NCI-H526 (cell line): ENCODE measurements at regions not wholly inside any gene's neighbourhood (a gene's known extent, or its start where the extent isn't known, plus 50 kb on each side); places are given as distances from the start of the nearest gene placed in this dataset.
A peak's percentile ranks its signal among the peaks of the same experiment; 100 is the strongest.
"Not testable (repeated sequence)": the region's sequence is repeated elsewhere in the genome, so short reads cannot be mapped to it uniquely, and the experiment has no call there.

Source experiments
- DNase-seq, 2 experiments: peaks; one replicate each; lab custom pipeline; 2025; lab: John Stamatoyannopoulos, UW

GRCh38 chr6:105533301-105533700 is 130.4 kb upstream of the PREP start:
- no peak for DNase-seq

DNA sequence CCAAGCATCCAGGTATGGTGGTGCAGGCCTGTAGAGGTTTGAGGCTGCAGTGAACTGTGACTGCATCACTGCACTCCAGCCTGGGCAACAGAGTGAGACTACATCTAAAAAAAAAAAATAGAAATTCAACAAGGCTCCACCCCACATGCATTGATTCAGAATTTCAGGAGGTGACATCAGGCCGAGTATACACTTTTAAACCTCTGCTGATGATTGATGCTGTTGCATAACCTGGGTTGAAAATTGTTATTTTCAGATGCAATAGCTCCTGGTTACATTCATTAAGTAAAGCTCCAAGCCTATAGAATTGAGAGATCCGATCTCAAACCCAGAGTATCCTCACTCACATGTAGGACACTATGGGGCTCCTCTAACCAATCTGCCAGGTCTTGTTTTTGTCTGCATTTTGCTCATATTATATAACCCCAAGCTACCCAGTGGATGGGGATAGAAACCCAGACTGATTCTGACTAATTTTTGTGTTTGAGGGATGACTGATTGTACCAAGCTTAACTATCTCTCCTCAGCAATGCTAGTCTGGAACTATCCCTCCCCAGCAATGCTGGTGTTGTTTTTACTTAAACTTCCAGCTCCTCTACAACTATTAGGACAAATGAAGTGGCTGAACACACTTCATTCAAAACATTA is 123.5 kb upstream of the PREP start:
- no peak for DNase-seq

DNA sequence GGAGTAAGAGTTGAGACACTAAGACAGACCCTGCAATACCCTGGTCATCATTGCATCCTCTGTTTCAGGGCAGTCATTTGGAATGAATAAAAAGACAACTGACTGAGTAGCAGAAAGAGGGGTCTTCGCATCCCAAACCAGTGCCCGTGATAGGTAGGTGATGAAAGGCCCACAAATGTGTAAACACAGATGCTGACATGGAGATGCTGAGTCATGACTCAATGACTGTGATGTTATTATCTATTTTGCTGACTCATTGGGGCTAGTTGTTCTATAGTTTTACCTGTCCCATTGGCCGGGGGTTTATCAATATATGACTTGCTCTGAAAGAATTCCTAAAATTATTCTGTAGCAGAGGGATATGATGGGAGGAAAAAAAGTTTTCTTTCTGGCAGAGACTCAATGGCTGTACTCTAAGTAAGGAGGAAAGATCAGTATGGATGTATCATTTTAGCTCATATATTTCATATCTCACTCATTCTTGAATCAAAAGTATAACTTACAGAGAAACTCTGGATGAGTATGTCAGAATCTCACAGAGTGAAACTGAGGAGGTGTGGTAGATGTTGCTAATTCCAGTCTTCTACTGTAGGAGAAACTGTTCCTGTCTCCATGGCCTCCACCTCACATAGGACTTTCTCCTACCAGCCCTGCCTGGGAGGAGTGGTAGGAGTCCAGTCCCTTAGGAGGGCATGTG is 119.9 kb upstream of the PREP start:
- no peak for DNase-seq

- no peak for DNase-seq
These were observed 117.1 kb upstream of the PREP start for GRCh38 chr6:105519954-105520353.

- DNase-seq = not testable (repeated sequence)
These were observed 116.1 kb upstream of the PREP start for GRCh38 chr6:105518993-105519392.

DNA sequence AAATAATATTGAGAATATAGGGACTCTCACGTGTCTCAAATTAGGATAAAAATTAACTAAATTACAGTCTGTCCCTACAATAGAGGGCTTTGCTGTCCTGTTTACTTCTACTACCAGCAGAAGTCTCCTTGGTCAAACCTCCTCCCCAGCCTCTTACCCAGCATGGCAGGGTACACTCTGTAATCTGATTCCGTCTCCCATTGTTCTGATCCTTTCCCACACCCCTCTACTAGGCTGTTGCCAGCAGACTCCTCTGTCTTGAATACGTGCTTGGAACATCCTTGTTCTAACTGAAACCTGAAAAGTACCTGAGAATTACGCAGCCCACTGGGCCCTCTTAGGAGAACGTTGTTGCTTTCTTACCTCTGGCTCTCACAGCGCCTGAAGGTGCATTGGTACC is 112.2 kb upstream of the PREP start:
- no peak for DNase-seq

- DNase-seq = no peak
These were observed 111.4 kb upstream of the PREP start for GRCh38 chr6:105514306-105514705.

DNA sequence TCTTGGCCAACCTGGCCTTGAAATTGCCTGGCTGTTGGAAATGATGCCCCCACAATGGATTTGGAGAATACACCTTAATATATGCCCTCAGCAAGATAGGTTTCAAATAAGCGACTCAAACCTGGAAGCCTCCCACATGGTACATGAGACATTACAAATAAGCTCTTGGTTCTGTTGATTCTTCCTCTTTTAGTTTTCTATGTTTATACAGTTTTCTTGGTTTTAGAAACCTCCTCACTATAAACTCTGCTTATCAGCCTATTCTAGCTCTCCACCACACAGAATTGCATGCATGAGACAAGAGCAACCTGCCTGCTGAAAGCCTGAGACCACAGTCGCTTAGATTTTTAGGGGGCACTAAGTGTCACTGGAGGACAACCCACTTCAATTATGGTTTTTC is 108.8 kb upstream of the PREP start:
- DNase-seq = no peak

GRCh38 chr6:105510746-105511145 is 107.9 kb upstream of the PREP start:
- no peak for DNase-seq

GRCh38 chr6:105509506-105510331 is 106.8 kb upstream of the PREP start:
- peak in 1 of 2 experiments; percentile 10 for DNase-seq

- DNase-seq = no peak
These were observed 104.9 kb upstream of the PREP start for GRCh38 chr6:105507811-105508210.

GRCh38 chr6:105504706-105505105 is 101.8 kb upstream of the PREP start:
- no peak for DNase-seq

GRCh38 chr6:105503641-105504040 is 100.8 kb upstream of the PREP start:
- no peak for DNase-seq

GRCh38 chr6:105501826-105502344 is 99.0 kb upstream of the PREP start:
- DNase-seq = no peak

DNA sequence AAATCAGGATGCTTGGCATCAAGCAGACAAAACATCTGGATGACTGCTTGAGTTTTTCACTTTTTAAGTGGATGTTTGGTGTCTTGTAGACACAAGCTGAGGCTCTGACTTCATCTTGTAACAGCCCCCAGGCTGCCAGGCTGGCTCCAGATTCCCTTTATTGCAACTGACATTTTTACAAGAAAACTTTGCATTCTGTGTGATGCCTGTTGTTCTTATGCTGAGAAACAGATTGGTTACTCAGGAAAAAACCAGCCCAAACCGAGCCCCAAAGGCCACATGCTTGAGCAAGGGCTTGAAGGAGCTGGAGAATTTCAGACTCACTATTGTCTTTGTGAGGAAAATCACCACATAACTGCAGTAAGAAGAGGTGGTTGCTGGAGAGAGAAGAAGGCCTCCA is 98.4 kb upstream of the PREP start:
- DNase-seq = no peak

- DNase-seq = no peak
These were observed 97.8 kb upstream of the PREP start for GRCh38 chr6:105500693-105501092.

GRCh38 chr6:105499931-105500330 is 97.0 kb upstream of the PREP start:
- DNase-seq = no peak

DNA sequence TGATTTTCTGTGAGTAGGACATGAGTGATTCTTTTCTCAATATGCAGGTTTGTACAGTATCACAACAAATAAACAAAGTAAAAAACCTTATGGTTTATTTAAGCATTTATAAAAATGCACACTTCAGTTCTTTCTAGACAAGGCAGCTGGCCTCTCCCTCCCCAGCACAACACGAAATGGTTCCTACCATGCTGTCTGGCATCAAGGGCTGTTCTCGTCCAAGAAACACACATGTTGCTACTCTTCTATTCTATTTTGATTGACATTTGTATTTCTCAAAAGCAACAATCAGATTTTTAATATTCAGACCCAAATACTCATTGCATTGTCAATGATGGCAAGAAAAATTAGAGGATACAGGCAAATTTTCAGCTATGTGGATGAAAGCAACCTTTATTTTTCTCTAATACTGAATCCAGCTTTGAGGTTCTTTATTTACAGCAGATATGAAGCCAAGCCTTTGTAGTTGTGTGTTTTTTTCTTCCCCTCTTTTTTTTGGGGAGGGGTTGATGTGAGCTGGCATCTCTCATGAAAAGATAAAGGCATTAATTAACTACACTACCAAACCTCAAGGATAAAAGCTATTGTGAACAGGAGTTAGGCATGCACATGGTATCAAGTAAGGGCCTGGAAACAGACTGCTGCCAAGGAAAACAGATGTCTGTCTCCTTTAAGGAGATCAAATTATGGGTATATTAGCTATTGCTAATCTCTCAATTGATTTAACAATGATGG is 96.4 kb upstream of the PREP start:
- DNase-seq = no peak

DNA sequence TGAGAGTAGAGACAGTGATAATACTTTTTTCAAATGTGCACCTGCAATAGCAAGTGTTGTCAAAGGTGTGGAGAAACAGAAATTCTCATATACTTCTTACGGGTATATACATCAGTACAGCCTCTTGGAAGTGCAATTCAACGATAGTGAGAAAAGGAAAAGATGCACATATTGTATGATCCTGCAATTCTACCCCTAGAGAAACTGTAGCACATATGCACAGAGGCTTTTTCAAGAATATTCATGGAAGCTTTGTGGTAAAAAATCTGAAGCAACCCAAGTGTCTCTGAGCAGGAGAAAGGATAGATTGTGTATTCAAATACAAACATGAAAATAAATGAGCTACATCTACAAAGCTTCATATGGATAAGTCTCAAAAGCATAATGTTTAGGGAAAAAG is 94.7 kb upstream of the PREP start:
- DNase-seq = no peak

DNA sequence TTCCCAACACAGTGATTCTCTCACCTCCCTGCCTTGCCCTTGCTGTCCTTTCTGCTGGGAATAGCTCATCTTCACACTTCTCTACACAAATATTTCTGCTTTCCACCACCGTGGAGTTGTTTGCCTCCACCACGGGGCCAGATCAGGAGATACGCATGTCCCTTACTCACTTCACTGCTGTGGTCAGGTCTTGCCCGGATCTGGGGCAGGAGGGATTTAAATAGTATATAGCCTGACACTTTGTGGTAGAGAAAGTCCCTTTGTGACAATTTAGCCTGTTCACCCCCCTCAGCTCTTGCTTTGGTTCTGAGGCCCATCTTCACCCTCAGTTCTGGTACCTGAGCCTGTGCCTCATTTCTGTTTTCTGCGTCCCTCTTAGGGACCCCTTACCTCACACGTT is 92.6 kb upstream of the PREP start:
- no peak for DNase-seq

GRCh38 chr6:105494688-105495087 is 91.8 kb upstream of the PREP start:
- DNase-seq = no peak

DNA sequence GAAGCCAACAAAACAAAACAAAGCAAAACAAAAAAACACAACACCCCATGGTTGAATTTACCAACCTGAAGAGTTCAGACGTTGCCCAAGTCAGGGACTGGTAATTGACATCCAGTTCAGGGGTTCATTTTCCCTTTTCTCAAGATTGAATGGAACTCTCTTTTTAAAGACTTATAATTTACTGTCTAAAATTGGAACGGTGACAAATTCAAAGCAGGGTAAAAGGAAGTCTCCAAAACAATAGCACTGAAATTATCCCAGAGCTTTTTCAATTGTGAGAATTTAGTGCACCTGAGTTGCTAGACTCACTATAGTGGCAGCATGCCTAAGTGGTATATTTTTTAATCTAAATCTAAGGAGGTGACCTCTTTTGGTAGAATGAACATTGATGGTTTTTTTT is 90.9 kb upstream of the PREP start:
- no peak for DNase-seq
